ENCODE measurements at regions not wholly inside any gene's neighbourhood (a gene's known extent, or its start where the extent isn't known, plus 50 kb on each side); places are given as distances from the start of the nearest gene placed in this dataset.
"Not testable (repeated sequence)": the region's sequence is repeated elsewhere in the genome, so short reads cannot be mapped to it uniquely, and the experiment has no call there.

DNA sequence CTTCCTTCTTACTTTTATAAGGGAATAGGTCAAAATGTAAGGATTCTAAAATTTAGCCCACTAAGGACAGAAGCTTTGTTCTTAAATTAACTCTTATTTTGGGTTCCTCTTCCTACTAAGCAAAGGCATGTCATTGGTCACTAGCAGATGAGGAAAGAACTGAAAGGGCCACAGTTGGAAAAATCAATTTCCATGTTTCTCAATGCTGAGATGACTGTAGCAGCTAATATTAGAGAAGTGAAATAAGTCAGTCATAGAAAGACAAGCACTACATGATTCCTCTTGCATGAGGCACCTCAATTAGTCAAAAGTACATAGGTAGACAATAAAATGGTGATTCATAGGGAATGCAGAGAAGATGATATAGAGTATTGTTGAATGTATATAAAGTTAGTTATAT, 353.7 kb downstream of the RSL24D1 start:
- DNase-seq (ENCODE audit: low read depth in 1 of 2, low spot score in 1 of 2) = no peak

DNA sequence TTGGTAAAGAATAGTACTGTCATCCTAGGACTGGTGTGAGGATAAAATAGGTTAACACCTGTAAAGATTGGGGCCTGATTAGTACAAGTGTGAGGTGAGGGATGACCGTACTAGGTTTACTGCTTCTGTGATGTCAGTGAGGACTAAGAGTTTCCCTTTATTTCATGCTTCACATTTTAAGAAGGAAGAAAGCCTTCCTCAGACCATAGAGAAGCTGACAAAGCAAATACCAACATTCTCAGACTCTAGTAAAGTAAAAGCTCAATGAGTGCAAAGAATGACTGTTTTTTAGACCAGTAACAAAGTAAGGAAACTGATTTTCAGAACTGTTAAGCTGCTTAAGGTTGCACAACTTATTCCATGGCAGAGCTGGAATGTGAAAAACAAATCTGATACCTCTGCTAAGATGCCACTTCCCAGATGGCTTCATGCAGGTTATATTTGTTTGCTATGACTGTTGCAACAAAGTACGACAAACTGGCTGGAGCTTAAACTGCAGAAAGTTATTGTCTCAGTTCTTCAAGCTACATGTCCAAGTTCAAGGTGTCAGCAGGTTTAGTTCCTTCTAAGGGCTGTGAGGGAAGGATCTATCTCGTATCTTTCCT, 354.9 kb downstream of the RSL24D1 start:
- no peak for DNase-seq (ENCODE audit: low read depth in 1 of 2, low spot score in 1 of 2)

DNA sequence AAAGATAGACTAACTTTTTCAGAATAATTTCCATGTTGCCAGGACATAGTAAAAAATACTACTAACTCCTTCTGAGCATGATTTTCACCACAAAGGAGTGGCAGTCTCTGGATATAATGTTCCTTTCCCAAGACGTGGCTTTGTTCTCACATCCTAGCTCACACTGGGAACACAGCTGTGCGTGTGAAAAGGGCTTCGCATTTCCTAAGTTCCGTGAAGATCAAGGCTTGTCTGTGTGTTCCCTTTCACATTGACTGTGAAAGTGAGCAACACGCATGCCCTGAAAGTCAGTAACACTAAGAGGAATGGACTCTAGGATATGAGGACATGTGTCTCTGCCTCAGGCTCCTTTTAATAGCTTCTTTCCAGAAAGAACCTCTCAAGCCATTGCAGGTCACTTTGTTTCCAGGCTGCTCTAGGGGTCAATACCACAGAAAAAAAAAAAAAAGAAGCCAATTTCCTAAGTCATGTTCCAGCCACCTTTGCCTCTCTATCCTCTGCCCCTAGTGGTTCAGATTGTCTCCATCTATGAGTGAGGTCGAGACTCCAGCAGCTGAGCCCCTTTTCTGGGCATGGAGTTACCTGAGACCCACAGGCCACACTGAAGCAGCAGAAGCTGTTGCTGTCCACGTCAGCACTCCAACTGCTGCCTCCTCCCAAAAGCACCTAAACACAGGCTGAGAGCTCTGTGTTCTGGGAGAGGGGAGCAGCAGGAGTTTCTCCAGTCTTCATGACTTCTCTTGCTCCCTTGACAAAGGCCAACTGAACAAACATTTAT, 355.9 kb downstream of the RSL24D1 start:
- no peak for DNase-seq (ENCODE audit: low read depth in 1 of 2, low spot score in 1 of 2)

DNA sequence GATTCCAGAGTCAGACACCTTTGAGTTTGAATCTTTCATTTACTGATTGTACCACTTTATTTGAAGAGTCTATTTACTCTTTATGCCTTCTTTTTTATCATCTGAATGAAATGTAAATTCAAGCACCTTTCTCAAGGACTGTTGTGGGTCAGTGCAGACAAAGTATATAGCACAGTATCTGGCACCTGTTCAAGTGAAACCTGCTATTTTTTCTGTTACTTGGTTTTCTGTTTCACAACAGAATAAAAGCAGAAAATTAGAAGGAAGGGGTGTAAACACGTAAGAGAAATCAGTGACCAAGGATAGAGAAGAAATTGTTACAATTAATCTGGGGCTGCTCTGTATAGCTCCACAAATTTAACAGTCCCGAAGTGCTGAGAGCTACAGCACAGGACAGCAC, 357.4 kb downstream of the RSL24D1 start:
- DNase-seq (ENCODE audit: low read depth in 1 of 2, low spot score in 1 of 2) = no peak

DNA sequence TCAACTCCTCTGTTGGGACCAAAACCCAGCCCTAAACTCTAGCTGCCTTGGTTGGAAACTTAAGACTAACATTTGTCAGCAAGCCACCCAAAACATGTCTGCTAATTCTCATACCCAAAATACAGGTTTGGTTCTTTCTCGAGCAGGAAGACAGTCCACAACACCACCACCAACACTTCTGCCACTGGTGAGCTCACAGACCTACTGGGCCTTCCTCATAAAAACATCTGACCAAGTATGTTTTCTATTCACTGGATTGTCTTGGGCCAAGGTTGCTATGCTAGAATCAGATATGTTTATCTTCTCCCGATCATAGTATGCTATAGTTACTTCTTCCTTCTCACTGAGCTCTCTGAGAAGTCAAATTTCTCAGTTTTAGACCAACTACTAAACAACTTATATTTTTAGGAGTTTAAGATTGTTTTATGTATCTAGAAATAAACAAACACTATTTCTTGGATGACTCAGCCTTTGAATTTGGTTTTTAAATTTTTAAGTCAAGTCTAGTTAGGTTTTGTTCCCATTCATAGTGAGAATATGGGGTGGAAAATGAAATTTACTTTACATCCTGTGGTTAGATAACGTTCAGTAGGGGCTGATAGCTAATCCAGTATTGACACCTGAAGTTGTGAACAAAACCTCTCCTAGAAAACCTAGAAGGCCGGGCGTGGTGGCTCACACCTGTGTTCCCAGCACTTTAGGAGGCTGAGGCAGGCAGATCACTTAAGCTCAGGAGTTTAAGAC, 360.5 kb downstream of the RSL24D1 start:
- no peak for DNase-seq (ENCODE audit: low read depth in 1 of 2, low spot score in 1 of 2)

DNA sequence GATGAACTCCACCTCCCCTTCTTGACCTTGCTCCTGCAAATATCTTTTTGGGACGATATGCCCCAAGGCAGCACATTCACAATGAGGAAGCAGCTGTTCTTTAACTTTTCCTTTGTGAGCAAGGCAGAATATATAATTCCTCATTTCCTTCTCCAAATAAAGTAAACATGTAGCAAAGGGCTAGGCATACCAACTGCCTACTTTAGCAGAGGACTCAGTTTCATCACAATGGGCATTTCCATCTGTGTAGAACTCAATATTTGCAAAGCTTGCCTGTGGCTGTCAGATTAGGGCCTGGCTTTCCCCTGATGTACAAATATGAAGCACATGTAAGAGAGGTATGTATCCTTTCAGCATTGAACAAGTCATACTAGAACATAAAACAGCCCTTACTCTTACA, 366.9 kb downstream of the RSL24D1 start:
- DNase-seq (ENCODE audit: low read depth in 1 of 2, low spot score in 1 of 2) = no peak

DNA sequence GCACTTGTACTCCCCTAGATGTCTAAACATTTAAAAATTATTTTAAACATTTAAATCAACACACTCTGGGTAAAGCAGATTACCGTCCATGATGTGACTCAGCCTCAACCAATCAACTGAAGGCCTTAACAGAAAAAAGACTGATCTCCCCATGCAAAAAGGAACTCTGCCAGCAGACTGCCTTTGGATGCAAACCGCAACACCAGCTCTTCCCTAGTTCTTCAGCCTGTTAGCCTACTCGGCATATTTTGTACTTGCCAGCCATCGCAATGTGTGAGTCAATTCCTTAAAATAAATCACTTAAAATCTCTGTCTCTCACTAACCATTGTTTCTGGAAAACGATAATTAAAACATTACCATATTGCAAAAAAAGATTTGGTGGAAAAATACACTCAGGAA, 375.9 kb downstream of the RSL24D1 start:
- no peak for DNase-seq (ENCODE audit: low read depth in 1 of 2, low spot score in 1 of 2)

DNA sequence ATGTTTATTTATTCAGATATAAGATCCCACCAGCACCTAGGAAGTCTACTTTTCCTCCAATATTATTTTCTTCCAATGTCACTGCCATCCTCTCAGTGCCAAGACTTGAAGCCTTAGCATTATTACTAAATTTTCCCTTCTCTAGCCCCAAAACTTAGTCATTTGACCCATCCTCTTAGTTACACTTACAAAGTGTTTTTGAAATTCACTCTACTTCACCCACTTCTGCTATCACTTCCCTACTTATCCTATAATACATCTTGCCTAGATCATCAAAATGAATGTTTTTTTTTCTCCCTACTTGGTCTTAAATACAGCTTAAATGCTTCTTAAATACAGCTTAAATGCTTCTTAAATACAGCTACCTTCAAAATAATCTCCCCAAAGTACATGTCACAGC, 376.6 kb downstream of the RSL24D1 start:
- DNase-seq (ENCODE audit: low read depth in 1 of 2, low spot score in 1 of 2) = no peak

DNA sequence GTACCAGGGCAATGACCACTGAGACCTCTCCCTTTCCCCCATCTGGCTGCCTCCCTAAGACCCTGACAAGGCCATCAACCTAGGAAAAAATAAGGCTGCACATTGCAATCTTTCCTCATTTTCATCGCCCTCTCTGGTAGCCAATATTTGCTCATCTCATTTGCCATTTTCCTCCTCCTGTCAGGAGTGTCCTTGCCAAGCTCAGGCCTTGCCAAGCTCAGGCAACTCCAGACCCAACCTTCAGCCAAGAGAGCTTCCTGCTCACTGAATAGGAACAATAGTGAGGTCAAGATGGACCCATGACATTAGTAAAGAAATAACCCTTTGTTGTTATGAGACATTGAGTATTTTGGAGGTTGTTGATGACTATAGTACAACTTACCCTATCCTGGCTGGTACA, 380.3 kb downstream of the RSL24D1 start:
- DNase-seq (ENCODE audit: low read depth in 1 of 2, low spot score in 1 of 2) = no peak

DNA sequence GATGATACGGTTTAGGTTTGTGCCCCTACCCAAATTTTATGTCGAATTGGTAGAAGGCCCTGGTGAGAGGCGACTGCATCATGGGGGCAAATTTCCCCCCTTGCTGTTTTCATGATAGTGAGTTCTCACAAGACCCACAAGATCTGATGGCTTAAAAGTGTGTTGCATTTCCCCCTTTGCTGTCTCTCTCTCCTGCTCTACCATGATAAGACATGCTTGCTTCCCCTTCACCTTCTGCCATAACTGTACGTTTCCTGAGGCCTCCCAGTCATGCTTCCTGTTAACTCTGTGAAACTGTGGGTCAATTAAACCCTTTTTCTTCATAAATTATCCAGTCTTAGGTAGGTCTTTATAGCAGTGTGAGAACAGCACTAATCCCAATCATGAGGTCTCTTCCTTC, 381.2 kb downstream of the RSL24D1 start:
- no peak for DNase-seq (ENCODE audit: low read depth in 1 of 2, low spot score in 1 of 2)

DNA sequence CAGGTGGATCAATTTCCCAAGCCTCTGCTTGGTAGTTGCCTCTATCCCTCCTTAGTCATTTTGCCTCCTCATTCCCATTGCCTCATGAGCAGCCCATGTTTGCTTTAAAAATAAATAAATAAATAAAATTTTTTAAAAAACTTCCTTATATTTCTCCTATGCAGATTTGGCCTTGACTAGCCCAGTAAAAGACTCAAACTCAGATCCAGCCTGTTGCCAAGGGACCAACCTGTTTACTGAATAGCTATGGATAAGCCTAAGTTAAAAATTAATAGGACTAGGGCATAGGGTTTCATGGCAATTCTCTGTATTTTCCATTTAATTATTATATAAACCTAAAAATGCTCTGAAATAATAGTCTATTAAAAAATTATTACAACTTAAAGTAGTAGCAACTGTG, 384.4 kb downstream of the RSL24D1 start:
- DNase-seq (ENCODE audit: low read depth in 1 of 2, low spot score in 1 of 2) = no peak

DNA sequence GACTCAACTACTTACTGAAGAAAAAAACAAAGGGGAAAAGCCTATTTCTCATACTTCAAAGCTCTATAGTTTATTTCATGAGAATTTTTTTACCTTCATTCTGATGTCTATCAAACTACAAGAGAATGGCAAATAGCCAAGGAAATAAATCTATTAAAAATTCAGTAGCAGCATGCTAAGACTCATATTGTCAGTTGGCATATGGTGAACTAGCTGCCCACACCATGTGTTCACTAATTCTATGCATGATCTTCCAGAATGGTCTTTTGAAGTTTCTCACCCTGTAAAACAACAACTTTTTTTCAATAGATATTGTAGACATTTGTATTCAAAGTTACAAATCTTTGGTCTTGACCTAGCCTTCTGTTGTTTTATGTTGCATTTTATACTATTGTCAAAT, 386.2 kb downstream of the RSL24D1 start:
- no peak for DNase-seq (ENCODE audit: low read depth in 1 of 2, low spot score in 1 of 2)

DNA sequence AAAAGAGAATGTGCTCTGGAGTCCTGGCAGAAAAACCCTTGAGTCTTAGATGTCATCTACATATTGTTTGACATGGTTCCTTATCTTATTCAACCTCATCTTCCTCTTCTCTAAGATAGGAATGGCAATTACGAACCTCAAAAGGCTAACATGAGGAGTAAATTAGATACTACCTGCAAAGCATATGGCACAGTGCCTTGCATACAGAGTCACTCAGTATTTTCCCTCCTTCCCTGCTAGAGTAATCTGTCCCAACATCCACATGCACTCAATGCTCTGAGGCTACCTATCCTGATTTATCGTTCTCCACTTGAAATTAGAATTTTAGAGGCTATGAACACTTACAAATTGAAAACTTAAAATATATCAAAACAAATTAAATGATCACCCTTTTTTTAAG, 386.7 kb downstream of the RSL24D1 start:
- no peak for DNase-seq (ENCODE audit: low read depth in 1 of 2, low spot score in 1 of 2)

DNA sequence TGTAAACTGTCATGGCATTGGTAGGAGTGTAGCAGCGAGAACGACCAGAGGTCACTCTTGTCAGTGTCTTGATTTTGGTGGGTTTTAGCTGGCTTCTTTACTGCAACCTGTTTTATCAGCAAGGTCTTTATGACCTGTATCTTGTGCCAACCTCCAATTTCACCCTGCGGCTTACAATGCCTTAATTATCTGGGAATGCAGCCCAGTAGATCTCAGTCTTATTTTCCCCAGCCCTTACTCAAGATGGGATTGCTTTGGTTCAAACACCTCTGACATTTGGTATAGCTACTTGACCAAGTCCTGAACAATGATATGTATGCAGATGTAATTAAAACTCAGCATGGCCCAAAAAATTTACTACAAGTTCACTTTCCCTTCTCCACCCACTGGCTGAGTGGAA, 388.4 kb downstream of the RSL24D1 start:
- no peak for DNase-seq (ENCODE audit: low read depth in 1 of 2, low spot score in 1 of 2)

DNA sequence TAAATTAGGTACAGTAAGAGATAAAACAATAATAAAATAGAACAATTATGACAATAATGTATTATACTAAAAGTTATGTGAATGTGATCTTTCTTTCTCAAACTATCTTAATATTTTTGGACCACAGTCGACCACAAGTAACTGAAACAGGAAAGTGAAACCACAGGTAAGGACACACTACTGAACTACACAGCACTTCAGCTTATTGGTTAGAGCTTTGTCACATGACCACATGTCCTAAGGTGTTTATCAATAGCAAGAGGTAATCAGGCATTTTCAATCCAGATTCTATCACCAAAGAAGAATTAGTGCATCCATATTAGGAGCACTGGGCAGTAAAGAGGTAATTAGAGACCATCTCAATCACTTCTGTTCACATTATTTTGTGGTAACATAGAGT, 392.8 kb downstream of the RSL24D1 start:
- no peak for DNase-seq (ENCODE audit: low read depth in 1 of 2, low spot score in 1 of 2)

DNA sequence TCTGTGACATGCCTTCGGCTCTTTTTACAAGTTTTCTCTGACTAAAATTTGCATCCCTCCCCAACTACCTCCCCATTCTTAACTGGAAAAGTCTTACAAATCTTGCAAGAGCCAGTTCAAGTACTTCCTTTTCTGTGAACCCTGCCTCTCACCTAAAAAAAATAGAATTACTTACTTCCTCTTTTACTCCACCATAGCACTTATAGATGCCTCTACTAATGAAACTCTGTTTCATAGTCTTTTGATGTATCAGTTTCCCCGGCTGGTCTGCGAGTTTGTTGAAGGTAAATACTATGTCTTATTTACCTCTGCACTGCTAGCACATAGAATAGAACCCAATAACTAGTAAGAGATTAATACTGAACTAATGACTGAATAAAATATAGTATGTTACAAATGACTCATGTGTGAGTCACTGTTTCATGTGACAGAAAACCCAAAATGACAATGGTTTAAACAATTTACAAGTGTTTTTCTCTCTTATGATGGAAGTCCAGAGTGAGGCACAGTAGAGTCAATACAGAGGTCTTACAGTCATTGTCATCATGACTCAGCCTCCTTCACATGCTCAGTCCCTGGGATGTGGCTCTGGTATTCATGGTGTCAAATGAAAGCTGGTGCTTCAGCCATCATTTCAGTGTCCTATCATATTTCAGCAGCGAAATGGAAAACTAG, 393.5 kb downstream of the RSL24D1 start:
- DNase-seq (ENCODE audit: low read depth in 1 of 2, low spot score in 1 of 2) = no peak

DNA sequence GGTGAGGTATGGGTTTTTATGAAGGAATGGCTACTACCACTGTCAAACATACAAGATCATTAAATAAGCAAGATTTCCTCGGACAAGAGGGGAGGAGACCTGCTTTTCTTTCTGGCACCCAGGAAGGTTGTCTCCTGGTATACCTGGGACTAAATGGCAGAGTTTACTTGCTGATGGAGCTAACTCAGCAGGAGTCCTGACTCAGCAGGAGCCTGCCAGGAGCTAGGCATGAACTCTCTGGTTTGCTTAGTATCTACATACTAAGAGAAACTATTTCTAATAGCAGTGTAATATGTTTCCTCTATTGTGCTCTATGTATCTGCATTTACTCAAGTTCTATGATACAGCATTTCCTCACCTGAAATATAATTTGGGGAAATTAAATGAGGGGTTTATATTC, 404.2 kb downstream of the RSL24D1 start:
- no peak for DNase-seq (ENCODE audit: low read depth in 1 of 2, low spot score in 1 of 2)

DNA sequence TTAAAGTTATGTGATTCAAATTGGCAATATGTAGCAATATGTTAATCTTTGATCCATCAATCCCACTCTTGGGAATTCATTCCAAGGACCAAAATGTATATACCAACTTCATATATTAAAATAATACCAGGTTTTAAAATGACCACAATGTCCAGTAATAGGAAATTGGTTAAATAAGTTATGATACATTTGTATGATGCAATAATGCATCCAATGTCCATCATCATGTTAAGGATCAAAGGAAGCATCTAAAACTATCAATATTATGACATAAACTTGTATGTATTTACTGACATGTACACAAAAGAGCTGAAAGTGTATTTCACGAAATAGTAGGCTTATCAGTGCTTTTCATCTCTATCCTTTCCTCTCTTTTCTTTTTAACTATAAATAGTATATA, 406.0 kb downstream of the RSL24D1 start:
- no peak for DNase-seq (ENCODE audit: low read depth in 1 of 2, low spot score in 1 of 2)

DNA sequence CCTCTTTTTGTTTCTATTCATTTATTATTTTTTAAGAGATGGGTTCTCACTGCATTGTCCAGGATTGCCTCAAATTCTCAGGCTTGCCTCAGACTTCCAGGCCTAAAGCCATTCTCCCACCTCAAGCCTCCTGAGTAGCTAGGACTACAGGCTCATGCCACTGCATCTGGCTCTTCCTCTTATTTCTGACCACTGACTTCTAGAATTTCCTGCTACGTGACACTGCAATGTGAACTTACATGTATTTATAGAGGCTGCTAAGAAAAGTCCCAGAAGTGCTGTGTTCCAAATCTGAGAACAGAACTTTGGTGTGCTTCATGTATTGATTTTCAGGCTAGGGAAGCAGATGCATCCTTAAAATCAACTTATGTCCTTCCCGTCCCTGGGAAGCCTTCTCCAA, 407.4 kb downstream of the RSL24D1 start:
- DNase-seq (ENCODE audit: low read depth in 1 of 2, low spot score in 1 of 2) = no peak

DNA sequence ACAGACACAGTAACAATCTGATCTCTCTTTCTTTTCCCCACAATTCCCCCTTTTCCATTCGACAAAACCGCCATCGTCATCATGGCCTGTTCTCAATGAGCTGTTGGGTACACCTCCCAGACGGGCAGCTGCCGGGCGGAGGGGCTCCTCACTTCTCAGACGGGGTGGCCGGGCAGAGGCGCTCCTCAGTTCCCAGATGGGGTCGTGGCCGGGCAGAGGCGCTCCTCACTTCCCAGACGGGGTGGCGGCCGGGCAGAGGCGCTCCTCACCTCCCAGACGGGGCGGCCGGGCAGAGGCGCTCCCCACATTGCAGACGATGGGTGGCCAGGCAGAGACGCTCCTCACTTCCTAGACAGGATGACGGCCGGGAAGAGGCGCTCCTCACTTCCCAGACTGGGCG, 415.5 kb downstream of the RSL24D1 start:
- not testable (repeated sequence) for DNase-seq (ENCODE audit: low read depth in 1 of 2, low spot score in 1 of 2)

DNA sequence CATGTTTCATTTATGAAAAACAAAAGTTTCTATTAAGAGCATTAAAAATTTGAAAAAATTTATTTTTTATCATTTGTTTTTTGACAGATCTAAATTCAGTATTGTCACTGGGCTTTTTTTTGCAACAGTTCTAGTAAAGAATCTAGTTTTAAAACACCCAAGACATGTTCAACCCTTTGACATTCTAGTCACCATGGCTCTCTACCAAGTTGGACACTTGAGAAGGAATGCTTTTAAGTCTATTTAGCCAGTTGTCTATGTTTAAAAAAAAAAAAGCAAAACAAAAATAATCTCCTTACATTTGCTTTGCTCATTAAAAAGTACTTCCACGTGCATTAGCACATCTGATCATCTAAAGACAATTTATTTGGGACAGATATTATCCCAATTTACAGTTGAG, 417.5 kb downstream of the RSL24D1 start:
- DNase-seq (ENCODE audit: low read depth in 1 of 2, low spot score in 1 of 2) = no peak

DNA sequence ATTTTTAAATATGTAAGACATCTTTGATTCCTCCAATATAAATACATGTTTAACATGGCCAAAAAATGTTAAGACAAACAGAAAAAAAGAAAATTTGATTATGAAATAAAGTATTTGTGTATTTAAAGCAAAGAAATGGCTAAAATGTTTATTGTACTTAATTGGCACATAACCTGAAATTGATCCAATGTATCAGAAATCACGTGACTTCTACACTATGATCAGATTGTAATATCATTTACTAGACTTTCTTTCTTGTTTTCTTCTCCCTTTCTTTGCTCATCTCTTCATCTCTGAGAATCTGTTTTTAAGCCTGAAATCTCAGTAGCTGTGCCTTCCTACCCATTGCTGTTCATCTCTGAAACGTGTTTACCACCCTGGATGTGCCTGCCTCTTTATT, 420.3 kb downstream of the RSL24D1 start:
- DNase-seq (ENCODE audit: low read depth in 1 of 2, low spot score in 1 of 2) = no peak

Measured in activated T-helper 1 cell treated with anti-CD3 and anti-CD28 coated beads, Interleukin-2, amount 50 U/mL, for 16 hours (primary cell).